Stimulated activated CD4-positive, alpha-beta T cell treated with anti-CD3 and anti-CD28 coated beads, Interleukin-2, amount 100 ng/mL, for 48 hours (primary cell): ENCODE measurements at regions not wholly inside any gene's neighbourhood (a gene's known extent, or its start where the extent isn't known, plus 50 kb on each side); places are given as distances from the start of the nearest gene placed in this dataset.
"Not testable (repeated sequence)": the region's sequence is repeated elsewhere in the genome, so short reads cannot be mapped to it uniquely, and the experiment has no call there.

Source experiments
- DNase-seq, 2 donors: peaks; one replicate each; pipeline ENCODE4 v3.0.0-alpha.2; 2020

DNA sequence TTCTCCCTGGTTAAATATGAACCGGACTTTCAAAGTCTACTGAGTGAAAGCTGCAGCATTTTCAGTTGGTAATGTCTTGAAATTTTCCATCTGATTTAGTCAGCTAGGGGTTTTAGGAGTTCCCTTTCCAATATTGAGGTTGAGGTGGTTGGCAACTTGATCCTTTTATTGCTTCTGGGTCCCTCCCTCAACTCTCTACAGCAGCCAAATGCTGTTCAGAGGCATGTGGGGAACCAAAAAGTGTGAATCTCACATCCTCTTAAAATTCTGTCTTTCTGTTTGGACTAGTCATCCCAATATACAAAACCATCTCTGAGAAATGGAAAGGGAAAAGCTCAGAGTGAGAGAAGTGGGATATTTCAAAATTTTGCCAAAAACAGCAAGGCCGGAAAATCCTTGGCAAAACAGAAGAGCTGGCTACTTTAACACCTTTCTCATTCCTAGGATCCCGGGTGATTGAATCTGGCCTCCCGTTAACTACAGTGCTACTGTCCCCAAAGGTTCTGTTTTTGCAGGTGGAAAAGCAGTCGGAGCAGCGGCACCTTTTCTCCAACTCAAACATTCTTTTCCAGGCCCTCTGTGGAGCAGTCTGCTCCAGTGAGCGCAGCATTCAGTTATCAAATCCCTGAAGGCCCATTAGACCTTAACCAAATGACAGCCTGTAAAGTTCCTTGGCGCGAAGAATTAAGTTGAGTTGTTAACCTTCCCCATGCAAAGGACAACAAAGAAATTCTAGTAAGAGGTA, 345.9 kb upstream of the NUDT12 start:
- DNase-seq, result no peak

DNA sequence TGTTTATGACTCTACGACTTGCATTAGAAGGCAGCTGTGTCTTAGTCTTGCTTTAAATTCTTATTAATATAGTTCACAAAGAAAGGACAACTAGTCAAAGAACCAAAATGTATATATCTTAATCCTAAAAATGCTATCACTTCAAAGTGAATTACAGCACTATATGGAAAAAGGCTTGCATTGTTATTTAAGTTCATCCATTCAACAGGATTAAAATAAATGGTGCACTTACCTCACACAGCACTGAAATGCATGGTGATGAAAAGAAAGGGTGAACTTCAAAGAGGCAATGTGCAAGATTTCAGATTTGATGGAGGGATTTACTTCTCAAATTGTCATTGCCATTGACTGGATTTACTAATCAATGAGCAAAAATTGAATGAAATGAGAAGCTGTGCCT, 344.4 kb upstream of the NUDT12 start:
- DNase-seq, result no peak

DNA sequence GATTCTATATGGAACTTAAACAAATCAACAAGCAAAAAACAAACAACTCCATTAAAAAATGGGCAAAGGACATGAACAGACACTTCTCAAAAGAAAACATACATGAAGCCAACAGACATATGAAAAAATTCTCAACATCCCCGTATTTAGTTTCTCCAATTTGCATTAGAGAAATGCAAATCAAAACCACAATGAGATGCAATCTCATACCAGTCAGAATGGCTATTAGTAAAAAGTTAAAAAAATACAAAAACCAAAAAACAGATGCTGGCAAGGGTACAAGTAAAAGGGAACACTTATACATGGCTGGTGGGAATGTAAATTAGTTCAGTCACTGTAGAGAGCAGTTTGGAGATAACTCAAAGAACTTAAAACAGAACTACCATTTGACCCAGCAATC, 342.1 kb upstream of the NUDT12 start:
- DNase-seq, result no peak

DNA sequence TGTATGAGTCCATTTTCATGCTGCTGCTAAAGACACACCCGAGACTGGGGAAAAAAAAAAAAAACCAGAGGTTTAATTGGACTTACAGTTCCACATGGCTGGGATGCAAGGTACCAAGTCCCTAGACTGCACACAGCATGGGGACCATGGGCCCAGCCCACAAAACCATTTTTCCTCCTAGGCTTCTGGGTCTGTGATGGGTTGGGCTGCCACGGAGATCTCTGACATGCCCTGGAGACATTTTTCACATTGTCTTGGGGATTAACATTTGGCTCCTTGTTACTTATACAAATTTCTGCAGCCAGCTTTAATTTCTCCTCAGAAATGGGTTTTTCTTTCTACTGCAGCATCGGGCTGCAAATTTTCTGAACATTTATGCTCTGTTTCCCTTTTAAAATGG, 340.3 kb upstream of the NUDT12 start:
- DNase-seq, result no peak

DNA sequence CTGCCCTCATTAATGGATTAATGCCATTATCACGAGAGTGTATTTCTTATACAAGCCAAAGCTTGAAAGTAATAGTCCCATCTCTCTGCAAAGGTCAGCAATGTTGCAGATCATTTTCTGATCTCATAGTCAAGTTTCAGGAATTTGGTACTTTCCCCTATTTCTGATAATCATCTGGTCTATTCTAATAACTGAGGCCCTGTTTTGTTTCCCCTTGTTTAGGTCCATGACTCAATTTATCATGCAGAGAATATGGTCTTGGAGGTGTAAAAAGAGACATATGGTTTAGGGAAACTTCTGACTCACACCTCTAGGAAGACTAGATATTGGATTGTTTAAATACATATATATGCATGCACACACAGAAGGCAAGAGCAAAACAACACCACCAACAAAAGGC, 339.3 kb upstream of the NUDT12 start:
- no peak for DNase-seq

DNA sequence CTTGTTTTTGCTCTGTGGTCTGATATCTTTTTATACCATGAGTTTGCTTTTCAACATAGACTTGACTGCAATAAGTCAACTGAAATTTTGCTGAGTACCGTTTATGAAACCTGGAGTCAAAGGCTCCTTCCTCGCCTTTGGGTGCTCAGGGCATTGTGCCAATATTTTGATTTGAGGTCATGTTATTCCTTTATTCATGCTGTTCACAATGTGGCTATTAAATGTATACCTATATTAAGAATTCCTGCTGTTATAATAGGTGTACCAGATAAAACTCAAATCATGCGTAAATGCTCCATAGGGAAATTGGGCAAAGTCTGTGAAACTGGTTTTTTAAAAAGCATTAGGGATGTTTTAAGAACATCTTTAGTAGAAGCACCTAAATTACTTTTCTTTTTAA, 334.0 kb upstream of the NUDT12 start:
- no peak for DNase-seq

DNA sequence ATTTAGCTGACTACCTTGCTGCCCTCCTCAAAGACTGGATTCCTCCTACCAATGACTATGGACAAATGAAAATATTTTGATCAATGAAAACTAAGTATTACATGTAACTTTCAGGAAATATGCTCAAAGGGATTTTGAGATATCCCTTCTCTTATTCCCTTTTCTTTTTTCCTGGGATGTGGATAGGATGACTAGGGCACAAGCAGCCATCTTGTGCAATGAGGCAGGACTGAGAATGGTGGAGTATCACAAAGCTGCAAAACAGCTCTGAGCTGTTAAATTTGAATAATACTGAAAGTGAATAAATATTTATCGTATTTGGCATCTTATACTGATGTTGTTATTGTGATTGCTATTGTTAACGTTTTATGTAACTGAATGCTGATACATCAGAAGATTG, 333.1 kb upstream of the NUDT12 start:
- DNase-seq, result no peak

DNA sequence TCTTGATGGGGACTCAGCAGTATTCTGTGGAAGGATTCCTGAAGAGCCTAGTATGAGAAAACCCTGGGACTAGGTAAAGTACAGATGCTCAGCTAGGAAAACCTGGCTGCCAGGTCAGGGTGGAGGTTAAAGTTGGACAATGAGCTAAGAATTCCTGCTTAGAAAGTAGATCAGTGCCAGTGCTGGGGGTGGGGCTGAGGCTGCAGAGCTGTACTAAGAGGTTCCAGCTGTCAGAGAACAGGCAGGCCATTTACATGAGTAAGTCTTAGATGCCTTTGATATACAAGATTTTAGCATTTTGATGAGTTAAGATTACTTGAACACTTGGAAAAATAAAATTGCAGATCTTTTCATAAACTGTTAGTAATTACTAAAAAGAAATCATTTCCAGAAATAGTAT, 332.3 kb upstream of the NUDT12 start:
- no peak for DNase-seq

DNA sequence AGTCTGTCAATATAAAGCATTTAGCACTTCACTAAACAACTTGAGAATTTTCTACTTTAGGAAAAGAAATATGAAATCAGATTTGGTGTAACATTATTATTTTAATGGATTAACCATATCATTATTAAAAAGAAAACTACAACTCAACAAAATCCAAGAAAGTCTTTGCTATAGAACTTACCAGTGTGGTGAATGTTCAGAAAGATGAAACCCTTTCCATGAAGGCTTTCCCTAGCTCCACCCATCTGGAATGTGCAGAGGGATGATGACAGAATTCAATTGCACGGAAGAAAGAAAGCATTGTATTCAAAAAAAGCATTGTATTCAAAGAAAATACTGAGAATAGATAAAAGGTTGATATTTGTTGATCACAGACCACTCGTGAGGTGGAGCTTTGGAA, 328.6 kb upstream of the NUDT12 start:
- no peak for DNase-seq

DNA sequence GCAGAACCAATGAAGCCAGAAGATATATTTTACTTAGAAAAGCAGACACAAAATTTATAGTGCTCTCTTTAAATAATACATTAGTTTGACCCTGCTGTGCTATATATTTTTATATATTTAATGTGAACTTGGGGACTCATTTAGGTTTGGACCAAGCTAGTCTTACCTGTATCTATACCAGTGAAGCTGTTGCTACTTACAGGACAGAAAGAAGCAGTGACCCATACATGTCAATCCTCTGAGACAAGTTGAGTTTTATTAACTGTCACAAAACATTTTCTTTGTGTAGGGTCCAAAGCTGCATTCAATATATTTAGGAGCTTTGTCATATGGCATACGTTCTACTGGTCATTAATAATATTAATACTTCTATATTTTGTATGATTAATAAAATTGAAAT, 327.7 kb upstream of the NUDT12 start:
- no peak for DNase-seq

DNA sequence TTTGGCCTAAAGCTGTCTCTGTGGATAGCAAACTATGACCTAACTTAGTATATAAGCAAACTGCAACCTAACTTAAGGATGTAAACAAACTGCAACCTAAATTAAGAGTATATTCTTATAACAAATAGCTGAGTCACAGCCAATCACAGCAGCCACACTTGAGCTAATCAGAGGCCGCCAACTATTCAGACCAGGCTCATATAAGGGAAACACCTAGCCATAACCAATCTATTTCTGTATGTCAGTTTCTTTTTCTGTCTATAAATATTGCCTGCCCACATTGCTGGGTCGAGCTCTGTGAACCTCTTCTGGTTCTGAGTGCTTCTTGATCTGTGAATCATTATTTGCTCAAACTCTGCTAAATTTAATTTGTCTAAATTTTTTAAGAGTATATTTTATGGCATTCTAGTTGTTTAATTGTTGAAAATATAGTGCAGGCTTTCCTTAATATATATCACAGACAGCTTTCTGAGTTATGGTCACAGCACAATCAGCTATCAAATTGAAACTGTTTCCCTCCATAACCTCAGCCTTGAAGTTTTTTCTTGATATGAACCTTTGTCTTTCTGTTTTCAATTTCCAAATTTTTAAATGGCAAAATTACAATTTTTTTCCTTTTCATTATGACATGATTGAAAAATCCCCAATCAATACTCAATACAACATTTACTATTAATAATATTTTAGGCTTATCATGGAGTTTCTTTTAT, 327.1 kb upstream of the NUDT12 start:
- DNase-seq, result no peak

DNA sequence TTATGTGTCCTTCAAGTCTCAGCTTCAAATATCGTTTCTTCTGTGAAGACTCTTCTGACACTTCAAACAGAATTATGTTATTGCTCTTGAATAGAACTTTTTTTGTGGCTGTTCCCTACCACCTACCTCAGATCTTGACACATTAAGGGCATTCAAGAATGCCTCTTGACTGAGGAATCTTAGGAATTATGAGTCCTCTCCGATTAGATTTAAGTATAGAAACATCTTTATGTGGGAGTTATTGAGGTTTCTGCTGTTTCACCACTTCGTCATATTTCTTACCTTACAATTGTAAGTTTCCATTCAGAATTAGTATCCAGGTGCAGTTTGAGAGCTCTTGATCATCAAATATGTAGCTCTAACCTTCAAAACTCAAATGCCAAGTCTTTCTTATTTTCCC, 324.2 kb upstream of the NUDT12 start:
- no peak for DNase-seq

DNA sequence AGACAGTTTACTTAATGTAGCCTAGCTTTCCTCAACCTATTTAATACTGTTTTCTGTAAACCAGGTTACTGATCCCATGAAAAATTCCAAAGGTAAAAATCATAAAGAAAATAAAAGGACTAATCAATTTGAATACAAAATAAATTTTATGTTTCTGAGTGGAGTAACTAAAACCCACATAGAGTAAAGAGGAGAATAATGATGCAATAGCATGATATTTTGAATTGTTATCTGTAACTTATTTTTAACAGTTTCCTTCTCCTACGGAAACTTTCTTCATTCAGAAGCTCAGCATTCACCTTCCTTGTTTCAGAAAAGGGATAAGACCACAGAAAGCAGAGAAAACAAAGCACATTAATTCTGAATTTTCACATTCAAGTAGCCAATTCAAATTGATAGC, 320.6 kb upstream of the NUDT12 start:
- DNase-seq, result no peak

DNA sequence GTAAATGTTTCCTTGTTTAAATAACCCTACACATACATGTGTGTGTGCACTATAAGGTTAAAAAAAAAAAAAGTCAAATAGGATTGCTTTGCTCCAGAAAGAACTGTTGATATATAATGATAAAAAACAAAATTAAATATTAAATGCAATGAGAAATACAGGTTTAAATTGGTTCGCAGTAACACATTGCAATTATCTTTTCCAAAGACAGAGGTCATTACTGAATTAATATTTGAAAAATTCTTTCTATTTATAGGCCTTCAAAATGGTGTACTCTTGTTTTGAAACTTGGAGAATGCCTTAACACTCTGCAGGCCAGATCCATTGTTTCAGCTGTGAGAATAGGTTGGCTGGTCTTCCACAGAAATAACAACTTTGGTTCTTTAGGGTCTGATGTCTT, 319.0 kb upstream of the NUDT12 start:
- DNase-seq, result no peak

DNA sequence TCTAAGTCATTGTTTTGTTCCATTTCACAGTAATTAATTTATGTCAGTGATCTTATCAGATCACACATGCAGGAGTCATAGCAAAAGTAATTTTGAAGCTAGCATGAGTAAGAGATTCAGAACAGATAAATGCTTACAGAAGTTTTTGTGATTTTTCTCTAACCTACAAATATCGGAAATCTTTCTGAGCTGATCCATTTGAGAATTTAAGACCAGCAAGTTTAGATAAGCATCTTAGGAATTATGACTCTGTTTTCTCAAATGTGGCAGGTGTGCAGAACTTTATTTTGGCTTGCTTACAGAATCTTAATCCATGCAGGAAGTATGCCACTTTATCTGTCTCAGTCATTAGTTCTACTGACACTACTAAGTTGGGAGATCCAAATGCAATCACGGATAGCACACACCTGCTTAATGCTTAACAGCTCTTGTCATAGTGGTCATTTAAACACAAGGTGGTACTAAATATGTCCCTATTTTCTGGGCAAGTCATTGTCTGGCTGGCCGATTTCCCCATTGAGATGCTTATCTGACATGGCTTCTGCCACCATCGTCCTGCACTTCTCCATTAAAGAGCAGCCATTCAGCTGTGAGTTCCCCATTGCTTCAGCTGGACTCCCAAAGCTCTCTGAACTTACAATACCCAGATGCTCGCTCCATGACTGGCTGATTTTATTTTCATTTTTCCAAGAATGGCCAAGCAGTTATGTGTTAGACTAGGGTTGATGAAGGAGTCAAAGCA, 305.4 kb upstream of the NUDT12 start:
- no peak for DNase-seq

DNA sequence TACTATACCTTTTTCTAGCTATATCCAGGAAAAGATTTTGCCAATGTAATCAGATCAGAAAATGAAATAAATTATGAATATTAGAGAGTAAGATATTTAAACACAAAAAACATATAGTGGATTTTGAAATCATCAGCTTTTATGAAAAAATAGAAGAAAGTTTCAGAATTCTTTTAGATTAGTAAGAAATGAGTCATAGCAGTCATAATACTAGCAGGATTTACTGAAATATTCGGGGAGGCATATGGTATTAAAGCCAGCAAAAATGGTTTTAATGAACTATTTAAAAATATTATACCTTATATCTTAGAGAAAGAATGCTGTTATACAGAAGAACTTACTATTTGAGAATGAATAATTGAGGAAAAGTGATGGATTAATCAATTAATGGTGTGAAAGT, 303.6 kb upstream of the NUDT12 start:
- no peak for DNase-seq

DNA sequence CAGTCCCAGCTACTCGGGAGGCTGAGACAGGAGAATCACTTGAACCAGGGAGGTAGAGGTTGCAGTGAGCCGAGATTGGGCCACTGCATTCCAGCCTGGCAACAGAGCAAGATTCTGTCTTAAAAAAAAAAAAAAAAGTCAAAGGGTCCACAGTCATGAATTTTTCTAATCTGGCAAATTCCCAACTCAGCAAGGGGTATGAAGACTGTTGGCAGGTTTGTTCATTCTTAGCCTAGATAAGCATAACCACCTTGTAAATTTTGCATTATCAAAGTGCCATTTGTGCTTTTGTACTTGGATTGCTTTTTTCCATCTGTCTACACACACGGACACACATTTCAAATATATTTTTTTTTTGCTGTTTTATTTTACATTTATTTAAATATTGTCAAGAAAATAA, 299.8 kb upstream of the NUDT12 start:
- no peak for DNase-seq

DNA sequence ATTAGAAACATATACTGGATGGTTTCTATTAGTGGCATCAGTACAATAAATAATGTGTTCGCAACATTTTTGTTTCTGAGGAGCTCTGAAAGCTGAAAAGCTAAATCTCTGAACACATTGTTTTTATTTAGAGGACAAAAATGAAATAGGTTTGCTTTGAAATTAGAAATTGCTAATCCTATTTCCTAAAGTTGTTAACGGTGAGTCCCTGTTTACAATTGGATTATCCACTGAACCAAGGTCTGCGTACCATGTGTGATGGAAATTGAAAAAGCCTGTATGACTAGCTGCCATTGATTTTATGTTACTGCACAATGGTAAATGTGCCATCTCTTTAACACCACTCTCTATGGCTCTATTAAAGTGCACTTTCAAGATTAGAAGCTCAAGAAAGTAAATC, 297.7 kb upstream of the NUDT12 start:
- DNase-seq, result no peak

DNA sequence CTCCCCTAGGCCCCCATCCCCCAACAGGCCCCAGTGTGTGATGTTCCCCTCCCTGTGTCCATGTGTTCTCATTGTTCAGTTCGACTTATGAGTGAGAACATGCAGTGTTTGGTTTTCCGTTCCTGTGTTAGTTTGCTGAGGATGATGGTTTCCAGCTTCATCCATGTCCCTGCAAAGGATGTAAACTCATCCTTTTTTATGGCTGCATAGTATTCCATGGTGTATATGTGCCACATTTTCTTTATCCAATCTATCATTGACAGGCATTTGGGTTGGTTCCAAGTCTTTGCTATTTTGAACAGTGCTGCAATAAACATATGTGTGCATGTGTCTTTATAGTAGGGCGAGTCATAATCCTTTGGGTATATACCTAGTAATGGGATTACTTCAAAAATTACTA, 295.8 kb upstream of the NUDT12 start:
- not testable (repeated sequence) for DNase-seq

DNA sequence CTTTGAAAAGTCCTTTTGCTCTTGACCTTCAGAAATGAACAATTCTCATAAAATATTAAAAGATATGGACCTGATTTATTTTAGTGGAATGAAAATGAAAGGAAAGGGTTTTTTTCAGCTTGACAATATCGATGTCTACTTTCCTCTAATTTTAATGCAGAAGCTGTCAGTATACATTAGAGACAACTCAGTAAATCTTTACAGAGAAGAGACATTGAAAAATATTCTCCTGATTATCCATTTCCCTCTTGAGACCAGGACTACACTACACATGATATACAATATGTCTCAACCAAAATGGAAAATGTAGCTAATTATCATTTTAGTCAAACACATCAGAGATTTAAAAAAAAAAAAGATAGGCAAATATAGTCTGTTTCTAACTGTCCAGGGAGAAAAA, 288.5 kb upstream of the NUDT12 start:
- no peak for DNase-seq

DNA sequence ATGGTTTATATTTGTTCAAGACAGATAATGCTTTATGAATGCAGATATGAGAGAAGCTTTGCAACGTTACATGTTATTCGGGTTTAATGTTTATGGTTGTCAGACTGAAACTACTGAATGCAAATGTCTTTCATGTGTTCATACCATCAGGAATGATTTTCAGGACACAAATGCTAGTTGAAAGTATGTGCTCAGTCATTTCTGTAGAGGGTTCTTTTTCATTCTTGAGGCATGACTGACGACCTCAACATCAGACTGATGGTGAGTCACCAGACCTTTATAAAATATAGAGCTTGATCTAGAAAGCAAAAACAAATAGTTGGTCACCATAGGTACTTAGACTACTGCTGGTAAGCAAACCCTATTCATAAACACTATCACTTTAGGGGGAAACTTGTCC, 287.3 kb upstream of the NUDT12 start:
- DNase-seq, result no peak

DNA sequence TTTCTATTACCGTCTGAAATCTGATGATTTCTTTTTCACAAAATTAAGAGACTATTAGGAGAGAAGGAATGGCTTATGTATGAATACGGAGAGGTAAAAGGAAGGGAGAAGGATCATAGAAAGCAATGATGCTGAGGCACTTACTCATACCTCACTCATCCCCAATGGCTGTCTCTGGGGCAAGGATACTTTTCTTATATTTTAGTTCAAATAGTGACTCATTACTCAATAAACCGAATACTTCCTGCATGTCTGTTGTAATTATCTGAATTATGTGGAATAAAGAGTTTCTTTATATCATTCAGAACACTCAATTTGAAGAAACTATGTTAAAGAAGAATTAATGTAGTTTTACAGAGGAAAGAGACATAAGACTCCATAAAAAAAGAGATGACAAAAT, 284.5 kb upstream of the NUDT12 start:
- no peak for DNase-seq

DNA sequence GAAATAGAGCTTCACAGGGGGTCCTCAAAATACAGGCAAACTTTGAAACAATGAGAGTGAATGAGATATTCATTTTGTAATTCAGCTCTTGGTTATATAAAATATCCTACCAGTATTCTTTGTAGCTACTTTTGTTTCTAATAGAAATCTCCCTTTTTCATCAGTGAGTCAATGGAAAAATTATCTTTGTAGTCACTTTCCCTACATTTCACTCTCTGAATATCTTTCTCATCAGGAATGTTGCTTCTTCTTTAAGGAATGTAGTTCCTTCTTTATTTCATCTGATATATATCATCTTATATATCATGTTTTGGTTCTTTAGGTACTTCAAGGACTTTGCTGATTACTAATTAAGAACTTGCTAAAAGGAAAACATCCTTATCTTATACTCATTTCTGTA, 280.3 kb upstream of the NUDT12 start:
- no peak for DNase-seq

DNA sequence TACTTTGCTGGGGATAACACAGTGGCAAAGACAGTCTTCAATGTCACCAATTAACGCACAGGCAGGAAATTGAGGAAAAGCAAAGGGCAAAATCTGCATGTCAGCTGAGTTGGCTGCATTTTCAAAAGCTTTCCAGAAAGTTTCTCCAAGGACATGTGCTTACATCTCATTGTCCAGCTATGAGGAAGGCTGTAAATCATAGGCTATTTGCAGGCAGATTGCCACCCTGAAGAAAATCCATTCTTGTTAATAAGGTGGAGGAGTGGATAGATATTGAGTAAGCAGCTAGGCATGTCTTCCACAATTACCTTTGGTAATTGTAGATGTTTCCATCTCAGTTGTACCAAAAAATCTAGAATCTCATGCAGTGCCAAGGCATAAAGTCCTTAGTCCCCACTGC, 278.0 kb upstream of the NUDT12 start:
- DNase-seq, result no peak
